ENCODE measurements at regions not wholly inside any gene's neighbourhood (a gene's known extent, or its start where the extent isn't known, plus 50 kb on each side); places are given as distances from the start of the nearest gene placed in this dataset.

DNA sequence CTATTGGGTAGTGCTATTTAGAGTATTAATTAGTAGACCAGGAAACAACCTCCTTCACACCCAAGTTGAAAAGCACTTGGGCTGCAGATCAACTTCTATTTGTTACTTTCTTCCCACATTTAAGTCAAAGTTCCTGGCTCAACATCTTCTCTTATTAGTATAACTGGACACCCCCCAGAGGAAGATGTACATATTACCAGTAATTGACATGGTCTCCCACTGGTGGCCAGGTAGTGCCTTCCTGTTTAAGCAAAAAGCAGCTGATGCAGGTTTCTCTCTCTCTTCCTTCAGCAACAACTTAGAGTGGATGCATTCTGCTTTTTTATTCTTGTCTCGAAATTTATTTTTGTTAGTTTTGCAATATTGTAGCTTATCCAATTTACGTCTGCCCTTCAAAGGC is 438.1 kb downstream of the GBA3 start:
- TF ChIP-seq, protein P1, sequence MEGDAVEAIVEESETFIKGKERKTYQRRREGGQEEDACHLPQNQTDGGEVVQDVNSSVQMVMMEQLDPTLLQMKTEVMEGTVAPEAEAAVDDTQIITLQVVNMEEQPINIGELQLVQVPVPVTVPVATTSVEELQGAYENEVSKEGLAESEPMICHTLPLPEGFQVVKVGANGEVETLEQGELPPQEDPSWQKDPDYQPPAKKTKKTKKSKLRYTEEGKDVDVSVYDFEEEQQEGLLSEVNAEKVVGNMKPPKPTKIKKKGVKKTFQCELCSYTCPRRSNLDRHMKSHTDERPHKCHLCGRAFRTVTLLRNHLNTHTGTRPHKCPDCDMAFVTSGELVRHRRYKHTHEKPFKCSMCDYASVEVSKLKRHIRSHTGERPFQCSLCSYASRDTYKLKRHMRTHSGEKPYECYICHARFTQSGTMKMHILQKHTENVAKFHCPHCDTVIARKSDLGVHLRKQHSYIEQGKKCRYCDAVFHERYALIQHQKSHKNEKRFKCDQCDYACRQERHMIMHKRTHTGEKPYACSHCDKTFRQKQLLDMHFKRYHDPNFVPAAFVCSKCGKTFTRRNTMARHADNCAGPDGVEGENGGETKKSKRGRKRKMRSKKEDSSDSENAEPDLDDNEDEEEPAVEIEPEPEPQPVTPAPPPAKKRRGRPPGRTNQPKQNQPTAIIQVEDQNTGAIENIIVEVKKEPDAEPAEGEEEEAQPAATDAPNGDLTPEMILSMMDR (IDR thresholded peaks at IDR 0.05): no peak
- Histone ChIP-seq H3K36me3 (ENCODE audit: insufficient read depth in 1 of 2, low read depth in 1 of 2) (no peaks in the 10 kb centered on the region), H3K9me3 (no peaks in the 10 kb centered on the region), H3K27ac (no peak overlapping the region), H3K4me1 (no peaks in the 10 kb centered on the region), H3K27me3 (ENCODE audit: insufficient read depth in 3 of 3, low read length in 2 of 3) (no peaks in the 10 kb centered on the region), H3K4me3 (no peak overlapping the region)
- intact Hi-C loops (cut with DNase I): no loop called here
- DNase-seq (no peak), ATAC-seq (no peak)
- WGBS, 3 donors: 91 to 97% (median 95%) methylated on average over 2 of the region's 2 CpGs

DNA sequence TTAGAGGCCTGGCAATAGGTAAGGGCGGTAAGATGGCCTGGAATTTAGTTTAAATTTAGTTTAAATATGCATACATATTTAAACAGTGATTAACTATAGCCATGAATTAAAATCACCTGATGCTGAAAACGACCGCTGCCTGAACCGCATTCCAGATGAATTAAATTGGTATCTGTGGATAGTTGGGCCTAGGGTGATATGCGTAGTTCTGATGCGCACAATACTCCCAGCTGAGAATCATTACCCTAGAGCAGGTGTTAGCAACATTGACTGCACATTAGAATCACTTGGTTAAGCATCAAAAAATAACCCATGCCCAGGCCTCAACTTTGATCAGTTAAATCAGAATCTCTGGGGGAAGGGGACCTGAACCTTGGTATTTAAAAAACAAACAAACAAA is 432.4 kb downstream of the GBA3 start:
- no peak overlapping the region for H3K27ac ChIP-seq
- H3K27me3 ChIP-seq (ENCODE audit: insufficient read depth in 3 of 3, low read length in 2 of 3): no peaks in the 10 kb centered on the region
- intact Hi-C loops (cut with DNase I): no loop called here
- no peaks in the 10 kb centered on the region for H3K4me1 ChIP-seq
- TF ChIP-seq, protein P1 (IDR thresholded peaks at IDR 0.05): no peak
- H3K4me3 ChIP-seq: no peak overlapping the region
- no peaks in the 10 kb centered on the region for H3K9me3 ChIP-seq
- H3K36me3 ChIP-seq (ENCODE audit: insufficient read depth in 1 of 2, low read depth in 1 of 2): no peaks in the 10 kb centered on the region
- DNase-seq (no peak), ATAC-seq (no peak)
- WGBS, 3 donors: 93 to 94% (median 93%) methylated on average over 6 of the region's 6 CpGs

- TF ChIP-seq, protein P1 (IDR thresholded peaks at IDR 0.05): no peak
- H3K4me1 ChIP-seq: no peaks in the 10 kb centered on the region
- WGBS, 3 donors: 88 to 97% (median 95%) methylated on average over 2 of the region's 2 CpGs
- H3K27ac ChIP-seq: no peak overlapping the region
- no peak for ATAC-seq
- no peak overlapping the region for H3K4me3 ChIP-seq
- intact Hi-C loops (cut with DNase I): no loop called here
- H3K9me3 ChIP-seq: no peaks in the 10 kb centered on the region
- DNase-seq: no peak
- no peaks in the 10 kb centered on the region for H3K36me3 ChIP-seq (ENCODE audit: insufficient read depth in 1 of 2, low read depth in 1 of 2)
- H3K27me3 ChIP-seq (ENCODE audit: insufficient read depth in 3 of 3, low read length in 2 of 3): peaks cover 0 to 3% (median 0%) of the 10 kb centered on the region in 3 donors
These were observed 430.1 kb downstream of the GBA3 start for GRCh38 chr4:23122666-23123400.

DNA sequence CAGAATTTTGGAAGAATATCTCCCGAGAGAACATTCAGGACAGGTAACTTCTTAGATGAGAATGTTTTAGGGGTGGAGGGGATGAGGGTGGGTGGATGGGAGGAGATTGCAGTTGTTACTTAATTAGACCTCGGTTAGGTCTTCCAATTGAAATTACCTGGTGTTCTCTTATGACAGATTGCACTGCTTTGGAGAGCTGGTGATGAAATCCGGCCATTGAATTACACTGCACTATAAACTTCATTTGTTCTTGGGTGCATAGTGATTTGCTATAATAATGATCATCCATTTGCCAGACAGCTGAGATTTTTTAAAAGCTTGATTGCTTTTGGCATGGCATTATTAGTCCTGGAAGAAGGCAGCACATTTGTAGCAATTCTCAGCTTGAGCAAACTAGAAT is 427.6 kb downstream of the GBA3 start:
- Histone ChIP-seq H3K36me3 (ENCODE audit: insufficient read depth in 1 of 2, low read depth in 1 of 2) (no peaks in the 10 kb centered on the region), H3K9me3 (no peaks in the 10 kb centered on the region), H3K27me3 (ENCODE audit: insufficient read depth in 3 of 3, low read length in 2 of 3) (peaks cover 0 to 3% (median 0%) of the 10 kb centered on the region in 3 donors), H3K4me3 (no peak overlapping the region), H3K4me1 (no peaks in the 10 kb centered on the region), H3K27ac (no peak overlapping the region)
- WGBS, 3 donors: 51 to 56% (median 56%) methylated on average over 3 of the region's 3 CpGs
- no peak for ATAC-seq
- intact Hi-C loops (cut with DNase I): no loop called here
- DNase-seq: no peak
- TF ChIP-seq, protein P1 (IDR thresholded peaks at IDR 0.05): no peak

DNA sequence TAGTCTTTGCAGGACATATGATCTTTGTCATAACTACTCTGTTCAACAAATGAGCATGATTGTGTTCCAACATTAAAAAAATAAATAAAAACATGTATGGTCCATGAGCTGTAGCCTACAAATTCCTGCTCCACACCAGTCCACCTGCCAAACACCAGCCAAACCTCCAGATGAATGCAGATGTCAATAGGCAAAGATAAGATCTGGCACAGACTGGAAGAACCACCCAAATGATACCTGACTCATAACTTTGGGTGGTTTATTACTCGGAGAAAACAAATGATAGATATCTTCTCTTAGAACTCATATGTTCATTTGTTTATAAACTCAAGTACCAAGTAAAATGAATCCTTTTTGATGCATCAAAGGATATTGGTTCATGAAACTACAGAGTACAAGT is 425.1 kb downstream of the GBA3 start:
- ATAC-seq: no peak
- Histone ChIP-seq H3K27me3 (ENCODE audit: insufficient read depth in 3 of 3, low read length in 2 of 3) (peaks cover 0 to 4% (median 3%) of the 10 kb centered on the region in 3 donors), H3K9me3 (no peaks in the 10 kb centered on the region), H3K4me3 (no peak overlapping the region), H3K27ac (no peak overlapping the region), H3K4me1 (no peaks in the 10 kb centered on the region), H3K36me3 (ENCODE audit: insufficient read depth in 1 of 2, low read depth in 1 of 2) (no peaks in the 10 kb centered on the region)
- no peak for DNase-seq
- intact Hi-C loops (cut with DNase I): no loop called here
- TF ChIP-seq, protein P1 (IDR thresholded peaks at IDR 0.05): no peak
- WGBS, 3 donors: 76 to 84% (median 83%) methylated on average over 1 of the region's 1 CpG

All from psoas muscle (tissue), 7 donors.